ENCODE measurements at regions not wholly inside any gene's neighbourhood (a gene's known extent, or its start where the extent isn't known, plus 50 kb on each side); places are given as distances from the start of the nearest gene placed in this dataset.

- Mint-ChIP-seq H3K4me3 (no peak overlapping the region), H3K9me3 (peaks cover 9% of the 10 kb centered on the region), H3K4me1 (ENCODE audit: low read depth) (no peaks in the 10 kb centered on the region), H3K27ac (no peak overlapping the region), H3K36me3 (ENCODE audit: low read depth) (no peaks in the 10 kb centered on the region), H3K27me3 (no peaks in the 10 kb centered on the region)
- DNase-seq (no peak), ATAC-seq (no peak)
- POLR2A ChIA-PET, result no interaction called here
- intact Hi-C loops (cut with micrococcal nuclease), result no loop called here
- TF ChIP-seq, protein P1, sequence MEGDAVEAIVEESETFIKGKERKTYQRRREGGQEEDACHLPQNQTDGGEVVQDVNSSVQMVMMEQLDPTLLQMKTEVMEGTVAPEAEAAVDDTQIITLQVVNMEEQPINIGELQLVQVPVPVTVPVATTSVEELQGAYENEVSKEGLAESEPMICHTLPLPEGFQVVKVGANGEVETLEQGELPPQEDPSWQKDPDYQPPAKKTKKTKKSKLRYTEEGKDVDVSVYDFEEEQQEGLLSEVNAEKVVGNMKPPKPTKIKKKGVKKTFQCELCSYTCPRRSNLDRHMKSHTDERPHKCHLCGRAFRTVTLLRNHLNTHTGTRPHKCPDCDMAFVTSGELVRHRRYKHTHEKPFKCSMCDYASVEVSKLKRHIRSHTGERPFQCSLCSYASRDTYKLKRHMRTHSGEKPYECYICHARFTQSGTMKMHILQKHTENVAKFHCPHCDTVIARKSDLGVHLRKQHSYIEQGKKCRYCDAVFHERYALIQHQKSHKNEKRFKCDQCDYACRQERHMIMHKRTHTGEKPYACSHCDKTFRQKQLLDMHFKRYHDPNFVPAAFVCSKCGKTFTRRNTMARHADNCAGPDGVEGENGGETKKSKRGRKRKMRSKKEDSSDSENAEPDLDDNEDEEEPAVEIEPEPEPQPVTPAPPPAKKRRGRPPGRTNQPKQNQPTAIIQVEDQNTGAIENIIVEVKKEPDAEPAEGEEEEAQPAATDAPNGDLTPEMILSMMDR (IDR thresholded peaks at IDR 0.05), result no peak
- CTCF ChIA-PET, result no interaction called here
These were observed 178.1 kb upstream of the MEOX2 start for GRCh38 chr7:15864626-15864991.

DNA sequence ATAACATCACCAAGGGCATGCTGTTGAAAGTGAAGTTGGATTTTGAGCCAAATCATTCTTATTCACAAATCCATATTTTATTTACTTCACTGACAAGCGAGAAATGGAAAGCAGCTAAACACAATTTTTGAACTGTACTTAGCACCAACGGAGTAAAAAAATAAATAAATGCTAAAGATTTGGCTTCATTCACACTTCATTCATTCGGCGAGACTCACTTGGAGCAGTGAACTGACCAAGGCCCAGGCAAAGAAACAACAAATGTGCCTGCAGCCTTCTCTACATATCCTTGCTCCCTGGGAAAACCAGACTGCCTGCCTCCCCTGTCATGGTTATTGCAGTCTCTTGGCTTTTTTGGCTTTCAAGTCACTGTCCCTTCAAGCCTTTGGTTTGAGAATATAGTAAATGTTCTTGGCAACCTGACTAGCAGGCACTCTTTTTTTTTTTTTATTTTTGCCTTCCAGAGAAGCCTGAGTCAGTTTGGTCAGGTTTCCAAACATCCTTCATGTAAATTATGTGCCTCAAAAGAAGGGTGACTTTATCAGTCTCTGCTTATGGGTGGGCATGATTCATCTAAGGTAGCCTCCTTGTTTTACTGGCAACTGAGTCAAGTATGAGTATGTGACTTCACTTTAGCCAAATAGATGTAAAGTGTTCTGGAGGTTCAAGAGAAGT is 177.6 kb upstream of the MEOX2 start:
- no peak for DNase-seq
- Mint-ChIP-seq H3K4me3 (no peak overlapping the region), H3K9me3 (peaks cover 9% of the 10 kb centered on the region), H3K27me3 (no peaks in the 10 kb centered on the region), H3K27ac (no peak overlapping the region), H3K36me3 (ENCODE audit: low read depth) (no peaks in the 10 kb centered on the region), H3K4me1 (ENCODE audit: low read depth) (no peaks in the 10 kb centered on the region)
- TF ChIP-seq, protein P1 (IDR thresholded peaks at IDR 0.05), result no peak
- no peak for ATAC-seq
- POLR2A ChIA-PET, result no interaction called here
- intact Hi-C loops (cut with micrococcal nuclease), result no loop called here
- CTCF ChIA-PET, result no interaction called here

DNA sequence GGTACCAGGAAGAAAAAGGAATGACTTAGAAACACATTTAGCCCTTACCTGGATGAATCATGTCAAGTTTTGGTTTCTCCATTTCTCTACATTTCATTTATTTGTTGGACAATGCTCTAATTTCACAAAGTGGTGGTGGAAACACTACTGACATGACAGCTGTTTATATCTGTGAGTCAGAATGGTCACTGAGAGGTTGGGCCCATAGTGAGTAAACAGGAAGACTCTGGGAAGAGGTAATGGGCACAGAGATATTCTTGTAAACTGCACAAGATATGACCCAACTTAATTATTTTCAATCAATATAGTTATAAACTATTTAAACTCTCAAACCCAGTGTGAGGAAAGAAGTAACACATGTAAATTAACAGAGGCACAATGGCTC is 176.3 kb upstream of the MEOX2 start:
- Mint-ChIP-seq H3K27ac (no peak overlapping the region), H3K27me3 (no peaks in the 10 kb centered on the region), H3K36me3 (ENCODE audit: low read depth) (no peaks in the 10 kb centered on the region), H3K9me3 (peaks cover 9% of the 10 kb centered on the region), H3K4me1 (ENCODE audit: low read depth) (no peaks in the 10 kb centered on the region), H3K4me3 (no peak overlapping the region)
- TF ChIP-seq, protein P1 (IDR thresholded peaks at IDR 0.05), result no peak
- ChIA-PET CTCF (no interaction called here), POLR2A (no interaction called here)
- ATAC-seq, result no peak
- no peak for DNase-seq
- intact Hi-C loops (cut with micrococcal nuclease), result no loop called here

- Mint-ChIP-seq H3K4me1 (ENCODE audit: low read depth) (no peaks in the 10 kb centered on the region), H3K9me3 (peaks cover 9% of the 10 kb centered on the region), H3K4me3 (no peak overlapping the region), H3K36me3 (ENCODE audit: low read depth) (no peaks in the 10 kb centered on the region), H3K27ac (no peak overlapping the region), H3K27me3 (no peaks in the 10 kb centered on the region)
- DNase-seq (no peak), ATAC-seq (no peak)
- CTCF ChIA-PET, result no interaction called here
- TF ChIP-seq, protein P1 (IDR thresholded peaks at IDR 0.05), result no peak
- POLR2A ChIA-PET, result no interaction called here
- intact Hi-C loops (cut with micrococcal nuclease), result no loop called here
These were observed 175.7 kb upstream of the MEOX2 start for GRCh38 chr7:15862016-15862780.

DNA sequence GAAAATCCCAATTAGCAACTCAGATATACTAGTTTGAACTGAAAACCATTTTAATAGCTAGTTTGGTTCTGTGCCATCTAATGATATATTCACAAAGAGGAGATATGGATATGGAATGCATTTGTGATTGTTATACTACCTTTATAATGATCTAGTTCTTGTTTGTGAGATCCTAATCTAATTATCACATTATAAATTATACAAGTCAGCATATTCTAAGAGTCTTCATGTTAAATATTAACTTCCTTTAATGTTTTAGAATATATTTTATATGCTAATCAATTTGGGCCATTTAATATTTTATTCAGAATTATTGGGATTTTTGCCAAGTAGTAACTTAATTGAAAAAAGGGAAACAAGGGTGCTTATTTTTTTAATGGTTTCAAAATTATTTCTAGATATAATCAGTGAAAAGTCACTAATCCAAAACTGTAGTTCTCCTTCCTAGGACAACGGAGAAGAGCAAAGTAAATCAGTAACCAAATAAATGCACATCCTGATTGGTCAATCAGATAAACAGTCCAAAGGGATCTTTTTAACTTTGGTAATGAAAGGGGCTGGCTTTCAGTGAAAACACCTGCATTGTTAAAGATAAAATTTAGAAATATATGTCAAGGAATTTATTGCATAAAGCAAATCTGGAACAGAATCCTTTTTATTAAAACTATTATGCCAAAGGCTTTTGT is 173.9 kb upstream of the MEOX2 start:
- H3K9me3 Mint-ChIP-seq, result peaks cover 5% of the 10 kb centered on the region
- no peaks in the 10 kb centered on the region for H3K4me1 Mint-ChIP-seq (ENCODE audit: low read depth)
- TF ChIP-seq, protein P1 (IDR thresholded peaks at IDR 0.05), result no peak
- H3K36me3 Mint-ChIP-seq (ENCODE audit: low read depth), result no peaks in the 10 kb centered on the region
- DNase-seq (no peak), ATAC-seq (no peak)
- CTCF ChIA-PET, result no interaction called here
- H3K27me3 Mint-ChIP-seq, result no peaks in the 10 kb centered on the region
- intact Hi-C loops (cut with micrococcal nuclease), result no loop called here
- no peak overlapping the region for H3K4me3 Mint-ChIP-seq
- H3K27ac Mint-ChIP-seq, result no peak overlapping the region
- POLR2A ChIA-PET, result no interaction called here
